Activated CD4-positive, alpha-beta T cell treated with anti-CD3 and anti-CD28 coated beads, Interleukin-2, amount 10 ng/mL, durations not matched to agents 7 days and 5 days (primary cell): ENCODE measurements at regions not wholly inside any gene's neighbourhood (a gene's known extent, or its start where the extent isn't known, plus 50 kb on each side); places are given as distances from the start of the nearest gene placed in this dataset.

Experiments
- CTCF ChIA-PET: fragments of 350-600 bp; sonication (Branson Sonifier 250); formaldehyde crosslinking; loops from one replicate; lab custom pipeline; 2021; ENCODE audit warnings: antibody characterized with exemption; lab: Charles Lee
- POLR2A ChIA-PET: fragments of 350-600 bp; sonication (Branson Sonifier 250); formaldehyde crosslinking; loops from one replicate; lab custom pipeline; 2021; ENCODE audit warnings: antibody characterized with exemption; lab: Charles Lee
- DNase-seq: peaks from one replicate; pipeline ENCODE4 v3.0.0-alpha.2; 2020
- H3K27ac Mint-ChIP-seq: one replicate; pipeline ENCODE4 v1.8.0; 2021; ENCODE audit warnings: mild to moderate bottlenecking, moderate library complexity, mixed read lengths
- H3K27me3 Mint-ChIP-seq: one replicate; pipeline ENCODE4 v1.8.0; 2021; ENCODE audit warnings: mixed read lengths
- H3K36me3 Mint-ChIP-seq: one replicate; pipeline ENCODE4 v1.8.0; 2021; ENCODE audit warnings: low read depth, mixed read lengths
- H3K4me1 Mint-ChIP-seq: one replicate; pipeline ENCODE4 v1.8.0; 2021; ENCODE audit warnings: mixed read lengths
- H3K4me3 Mint-ChIP-seq: one replicate; pipeline ENCODE4 v1.8.0; 2021; ENCODE audit warnings: mild to moderate bottlenecking, moderate library complexity, mixed read lengths
- H3K9me3 Mint-ChIP-seq: one replicate; pipeline ENCODE4 v1.8.0; 2021; ENCODE audit warnings: mixed read lengths

GRCh38 chr2:58540681-58541080, 299.6 kb upstream of the FANCL start:
- POLR2A ChIA-PET, result no interaction called here
- no peaks in the 10 kb centered on the region for H3K9me3 Mint-ChIP-seq

DNA sequence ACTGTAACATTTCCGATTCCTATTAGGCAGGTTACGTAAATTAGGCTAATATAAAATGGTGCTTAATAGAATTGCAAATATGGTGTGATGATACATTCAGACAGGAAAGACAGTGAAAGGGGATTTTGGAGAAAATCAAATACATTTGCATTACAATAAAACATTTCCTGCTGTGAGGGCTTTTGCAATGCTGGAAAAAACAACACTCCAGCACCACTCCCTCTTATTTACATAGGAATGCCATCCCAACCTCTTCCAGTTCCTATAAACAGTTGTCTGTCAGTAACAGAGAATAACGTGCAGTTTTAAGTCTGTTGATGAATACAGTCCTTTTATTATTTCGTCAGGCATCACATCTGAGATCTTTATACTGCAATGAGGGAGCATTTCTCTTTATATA, 298.8 kb upstream of the FANCL start:
- DNase-seq, result no peak
- H3K36me3 Mint-ChIP-seq, result no peaks in the 10 kb centered on the region
- ChIA-PET POLR2A (no interaction called here), CTCF (no interaction called here)
- H3K4me3 Mint-ChIP-seq, result no peak overlapping the region
- H3K4me1 Mint-ChIP-seq, result no peaks in the 10 kb centered on the region
- no peak overlapping the region for H3K27ac Mint-ChIP-seq
- H3K9me3 Mint-ChIP-seq, result no peaks in the 10 kb centered on the region
- H3K27me3 Mint-ChIP-seq, result no peaks in the 10 kb centered on the region

More at GRCh38 chr2:58540681-58541080, 299.6 kb upstream of the FANCL start:
- Mint-ChIP-seq H3K27me3 (no peaks in the 10 kb centered on the region), H3K4me3 (no peak overlapping the region), H3K36me3 (no peaks in the 10 kb centered on the region), H3K4me1 (no peaks in the 10 kb centered on the region), H3K27ac (no peak overlapping the region)
- CTCF ChIA-PET, result no interaction called here
- no peak for DNase-seq

- no peak overlapping the region for H3K4me3 Mint-ChIP-seq
- CTCF ChIA-PET, result no interaction called here
Observed at GRCh38 chr2:58535990-58536389, 294.9 kb upstream of the FANCL start.

DNA sequence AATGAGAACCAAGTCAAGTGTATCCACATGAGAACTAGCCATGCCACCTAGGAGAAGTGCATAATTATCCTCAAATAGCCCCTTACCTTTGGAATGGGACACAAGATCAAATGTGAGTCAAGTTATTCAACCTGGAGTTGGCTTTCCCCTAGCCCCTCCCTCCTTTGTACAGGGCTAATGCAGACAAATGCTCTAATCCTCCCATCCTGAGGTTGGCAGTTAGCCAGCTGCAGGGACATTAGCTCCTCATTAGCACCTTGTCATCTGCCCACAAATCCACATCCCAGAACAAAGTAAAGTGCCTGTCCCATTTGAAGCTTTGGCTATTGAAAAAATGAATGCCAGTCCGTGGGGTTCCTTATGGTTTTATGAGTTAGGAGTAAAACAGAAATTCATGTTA, 294.1 kb upstream of the FANCL start:
- POLR2A ChIA-PET, result no interaction called here
- H3K4me1 Mint-ChIP-seq, result no peaks in the 10 kb centered on the region
- no peaks in the 10 kb centered on the region for H3K36me3 Mint-ChIP-seq
- H3K4me3 Mint-ChIP-seq, result no peak overlapping the region
- no peak for DNase-seq
- H3K9me3 Mint-ChIP-seq, result no peaks in the 10 kb centered on the region
- H3K27ac Mint-ChIP-seq, result no peak overlapping the region
- CTCF ChIA-PET, result no interaction called here
- no peaks in the 10 kb centered on the region for H3K27me3 Mint-ChIP-seq

More at GRCh38 chr2:58535990-58536389, 294.9 kb upstream of the FANCL start:
- H3K27me3 Mint-ChIP-seq, result no peaks in the 10 kb centered on the region
- no peaks in the 10 kb centered on the region for H3K36me3 Mint-ChIP-seq
- no peaks in the 10 kb centered on the region for H3K9me3 Mint-ChIP-seq
- POLR2A ChIA-PET, result no interaction called here
- H3K4me1 Mint-ChIP-seq, result no peaks in the 10 kb centered on the region
- H3K27ac Mint-ChIP-seq, result no peak overlapping the region
- DNase-seq, result no peak

DNA sequence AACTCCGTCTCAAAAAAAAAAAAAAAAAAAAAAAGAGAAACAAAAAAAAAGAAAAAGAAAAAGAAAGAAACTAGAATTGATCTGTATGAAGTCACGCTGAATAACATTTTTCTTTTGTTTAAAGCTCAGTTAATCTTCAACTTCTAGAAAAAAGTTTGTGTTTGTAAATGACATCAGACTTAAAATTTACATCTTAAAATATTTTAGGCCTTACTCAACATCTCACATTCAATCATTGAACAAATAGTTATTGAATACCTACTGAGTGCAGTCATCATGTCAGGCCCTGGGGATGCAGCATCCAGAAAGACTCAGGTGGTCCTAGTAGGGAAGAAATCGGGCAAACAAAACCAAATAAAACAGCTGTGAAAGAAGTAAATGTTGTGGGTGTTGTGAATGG, 292.3 kb upstream of the FANCL start:
- no peak for DNase-seq
- Mint-ChIP-seq H3K9me3 (no peaks in the 10 kb centered on the region), H3K27ac (no peak overlapping the region), H3K27me3 (no peaks in the 10 kb centered on the region), H3K4me1 (no peaks in the 10 kb centered on the region), H3K4me3 (no peak overlapping the region), H3K36me3 (no peaks in the 10 kb centered on the region)
- CTCF ChIA-PET, result no interaction called here
- POLR2A ChIA-PET, result no interaction called here

DNA sequence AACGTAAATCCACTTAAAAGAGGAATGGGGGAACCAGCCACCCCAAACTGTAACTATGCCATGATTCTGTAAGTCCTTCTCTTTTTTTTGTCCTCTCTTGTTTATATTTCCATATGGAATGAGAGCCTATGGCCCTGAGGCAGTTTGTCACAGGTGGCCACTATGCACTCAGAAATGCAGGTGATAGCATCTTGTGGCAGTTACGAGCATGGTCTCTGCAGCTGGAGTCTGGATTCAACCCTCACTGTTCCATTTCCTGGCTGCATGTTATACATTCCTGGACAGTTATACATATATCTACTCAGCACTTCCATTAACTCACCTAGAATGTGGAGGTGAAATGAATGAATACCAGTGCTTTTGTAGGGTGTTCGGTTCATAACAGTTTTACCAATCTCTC, 291.5 kb upstream of the FANCL start:
- H3K27me3 Mint-ChIP-seq, result no peaks in the 10 kb centered on the region
- POLR2A ChIA-PET, result no interaction called here
- no peaks in the 10 kb centered on the region for H3K36me3 Mint-ChIP-seq
- CTCF ChIA-PET, result no interaction called here
- no peaks in the 10 kb centered on the region for H3K4me1 Mint-ChIP-seq
- no peak overlapping the region for H3K4me3 Mint-ChIP-seq
- no peak overlapping the region for H3K27ac Mint-ChIP-seq
- no peak for DNase-seq
- no peaks in the 10 kb centered on the region for H3K9me3 Mint-ChIP-seq

DNA sequence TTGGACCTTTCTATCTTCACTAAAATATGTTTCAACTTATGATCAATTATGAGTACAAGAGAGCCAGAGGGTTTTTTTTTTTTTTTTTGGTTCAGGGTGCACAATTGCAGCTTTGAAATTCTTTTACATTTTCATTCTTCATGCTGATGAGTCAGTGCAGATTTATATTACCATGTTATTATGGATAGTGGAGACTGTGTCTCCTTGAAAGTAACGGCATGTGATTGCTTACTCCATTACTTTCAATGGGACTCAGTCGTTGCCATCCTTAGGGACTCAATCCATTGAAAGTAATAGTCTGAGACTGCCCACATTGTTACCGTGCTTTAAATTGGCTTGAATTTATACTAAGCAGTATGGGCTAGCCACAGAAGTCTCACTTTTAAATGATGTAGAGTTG, 286.5 kb upstream of the FANCL start:
- no peaks in the 10 kb centered on the region for H3K36me3 Mint-ChIP-seq
- H3K27me3 Mint-ChIP-seq, result peaks cover 4% of the 10 kb centered on the region
- H3K4me1 Mint-ChIP-seq, result no peaks in the 10 kb centered on the region
- H3K9me3 Mint-ChIP-seq, result no peaks in the 10 kb centered on the region
- no peak overlapping the region for H3K27ac Mint-ChIP-seq
- ChIA-PET POLR2A (no interaction called here), CTCF (no interaction called here)
- H3K4me3 Mint-ChIP-seq, result no peak overlapping the region
- no peak for DNase-seq

GRCh38 chr2:58521803-58522554, 280.9 kb upstream of the FANCL start:
- H3K36me3 Mint-ChIP-seq, result no peaks in the 10 kb centered on the region
- H3K27ac Mint-ChIP-seq, result no peak overlapping the region
- POLR2A ChIA-PET, result no interaction called here
- peaks cover 25% of the 10 kb centered on the region for H3K27me3 Mint-ChIP-seq
- no peaks in the 10 kb centered on the region for H3K9me3 Mint-ChIP-seq
- H3K4me3 Mint-ChIP-seq, result no peak overlapping the region
- CTCF ChIA-PET, result no interaction called here
- no peaks in the 10 kb centered on the region for H3K4me1 Mint-ChIP-seq
- no peak for DNase-seq

DNA sequence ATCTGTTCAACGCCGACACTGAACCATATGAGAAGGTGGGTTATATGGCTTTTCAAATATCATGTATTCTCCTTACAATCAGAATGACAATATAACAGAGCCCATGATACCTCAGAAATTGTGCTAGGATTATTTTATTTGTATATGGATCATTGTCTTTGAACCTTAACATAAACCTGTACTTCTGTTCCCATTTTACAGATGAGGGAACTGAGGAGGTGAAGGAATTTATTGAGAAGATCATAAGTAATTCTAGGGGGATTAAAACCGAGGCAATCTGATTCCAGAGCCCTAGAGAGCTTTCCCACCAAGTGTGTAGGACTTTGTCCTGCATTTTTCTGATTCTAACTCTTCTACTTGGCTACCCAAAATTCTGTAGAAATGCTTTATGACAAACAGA, 279.8 kb upstream of the FANCL start:
- no peak for DNase-seq
- no peaks in the 10 kb centered on the region for H3K36me3 Mint-ChIP-seq
- H3K9me3 Mint-ChIP-seq, result no peaks in the 10 kb centered on the region
- CTCF ChIA-PET, result no interaction called here
- H3K27me3 Mint-ChIP-seq, result peaks cover 21% of the 10 kb centered on the region
- no peaks in the 10 kb centered on the region for H3K4me1 Mint-ChIP-seq
- H3K27ac Mint-ChIP-seq, result no peak overlapping the region
- POLR2A ChIA-PET, result no interaction called here
- no peak overlapping the region for H3K4me3 Mint-ChIP-seq

GRCh38 chr2:58517881-58518280, 276.8 kb upstream of the FANCL start:
- Mint-ChIP-seq H3K27ac (no peak overlapping the region), H3K4me1 (no peaks in the 10 kb centered on the region), H3K27me3 (peaks cover 21% of the 10 kb centered on the region), H3K4me3 (no peak overlapping the region), H3K36me3 (no peaks in the 10 kb centered on the region), H3K9me3 (no peaks in the 10 kb centered on the region)
- DNase-seq, result no peak
- CTCF ChIA-PET, result interaction anchor here (0.7 kb wide), 1 partner anchor 1039 kb away, joined by 3 read pairs; no protein-coding TSS in a partner anchor
- POLR2A ChIA-PET, result no interaction called here

- no peaks in the 10 kb centered on the region for H3K36me3 Mint-ChIP-seq
- no peak for DNase-seq
- ChIA-PET POLR2A (no interaction called here), CTCF (interaction anchor here (0.7 to 0.9 kb wide), 2 partner anchors 9 to 51 kb away, joined by 3 read pairs; no protein-coding TSS in a partner anchor)
- no peaks in the 10 kb centered on the region for H3K4me1 Mint-ChIP-seq
- no peaks in the 10 kb centered on the region for H3K9me3 Mint-ChIP-seq
- H3K27ac Mint-ChIP-seq, result no peak overlapping the region
- no peak overlapping the region for H3K4me3 Mint-ChIP-seq
- H3K27me3 Mint-ChIP-seq, result peaks cover 16% of the 10 kb centered on the region
Observed at GRCh38 chr2:58516695-58517094, 275.6 kb upstream of the FANCL start.

GRCh38 chr2:58515827-58516573, 274.9 kb upstream of the FANCL start:
- CTCF ChIA-PET, result interaction anchor here (0.9 kb wide), 1 partner anchor 10 kb away, joined by 3 read pairs; no protein-coding TSS in a partner anchor
- POLR2A ChIA-PET, result no interaction called here

DNA sequence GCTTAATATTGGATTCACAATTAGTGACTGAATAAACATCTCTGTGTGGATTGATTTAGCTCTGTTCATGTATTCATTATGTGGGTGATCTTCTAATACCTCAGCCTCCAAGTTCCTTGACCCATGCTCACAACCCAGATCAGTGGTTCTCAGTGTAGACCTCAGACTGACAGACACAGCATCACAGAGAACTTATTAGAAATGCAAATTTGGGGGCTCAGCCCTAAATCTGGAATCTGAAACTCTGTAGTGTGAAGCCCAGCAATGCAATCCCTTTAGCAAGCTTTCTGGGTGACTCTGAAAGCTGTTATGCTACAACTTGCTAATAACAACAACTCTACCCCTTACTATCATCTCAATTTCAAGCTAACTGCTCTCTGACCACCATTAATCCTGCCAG, 273.1 kb upstream of the FANCL start:
- DNase-seq, result no peak
- no peaks in the 10 kb centered on the region for H3K4me1 Mint-ChIP-seq
- CTCF ChIA-PET, result interaction anchor here (0.7 kb wide), 1 partner anchor 32 kb away, joined by 3 read pairs; no protein-coding TSS in a partner anchor
- H3K9me3 Mint-ChIP-seq, result no peaks in the 10 kb centered on the region
- POLR2A ChIA-PET, result no interaction called here
- H3K27me3 Mint-ChIP-seq, result no peaks in the 10 kb centered on the region
- H3K4me3 Mint-ChIP-seq, result no peak overlapping the region
- no peaks in the 10 kb centered on the region for H3K36me3 Mint-ChIP-seq
- H3K27ac Mint-ChIP-seq, result no peak overlapping the region

More at GRCh38 chr2:58515827-58516573, 274.9 kb upstream of the FANCL start:
- Mint-ChIP-seq H3K27ac (no peak overlapping the region), H3K9me3 (no peaks in the 10 kb centered on the region), H3K36me3 (no peaks in the 10 kb centered on the region), H3K4me3 (no peak overlapping the region), H3K27me3 (peaks cover 10% of the 10 kb centered on the region), H3K4me1 (no peaks in the 10 kb centered on the region)
- peak; percentile 7 for DNase-seq
